SK-N-MC (cell line): ENCODE measurements at regions not wholly inside any gene's neighbourhood (a gene's known extent, or its start where the extent isn't known, plus 50 kb on each side); places are given as distances from the start of the nearest gene placed in this dataset.

Source experiments
- EZH2 ChIP-seq: fragments of 200-600 bp; sonication (generic); IDR thresholded peaks from one replicate; pipeline ENCODE4 v1.6.1; 2017; ENCODE audit warnings: antibody characterized with exemption
- POLR2AphosphoS5 ChIP-seq: IDR thresholded peaks from 2 replicates; pipeline ENCODE4 v1.6.1; 2012; ENCODE audit warnings: mild to moderate bottlenecking, low read depth, low read length, borderline replicate concordance

- TF ChIP-seq EZH2 = no peak
- TF ChIP-seq POLR2AphosphoS5 = no peak
These were observed 732.3 kb upstream of the CELF4 start for GRCh38 chr18:38297910-38298309.
